H9 (cell line): ENCODE measurements at regions not wholly inside any gene's neighbourhood (a gene's known extent, or its start where the extent isn't known, plus 50 kb on each side); places are given as distances from the start of the nearest gene placed in this dataset.

Source experiments
- DNase-seq: peaks from one replicate; pipeline ENCODE4 v3.0.0-alpha.2; 2017
- H2AFZ ChIP-seq: one replicate; pipeline ENCODE4 v1.6.1; 2013; ENCODE audit warnings: mild to moderate bottlenecking, low read length, control low read depth, moderate library complexity
- H2AK5ac ChIP-seq: 2 replicates; pipeline ENCODE4 v1.6.1; 2013; ENCODE audit warnings: low read length, control low read depth, mixed read lengths; ENCODE audit not compliant: insufficient read length
- H2BK120ac ChIP-seq: one replicate; pipeline ENCODE4 v1.6.1; 2013; ENCODE audit warnings: low read depth, mild to moderate bottlenecking, low read length, control low read depth, inconsistent platforms; ENCODE audit not compliant: poor library complexity, severe bottlenecking
- H2BK12ac ChIP-seq: 2 replicates; pipeline ENCODE4 v1.6.1; 2013; ENCODE audit warnings: low read length, control low read depth, mixed read lengths, low read depth; ENCODE audit not compliant: insufficient read length
- H2BK15ac ChIP-seq: 2 replicates; pipeline ENCODE4 v1.6.1; 2013; ENCODE audit warnings: low read depth, low read length, control low read depth
- H2BK20ac ChIP-seq: one replicate; pipeline ENCODE4 v1.6.1; 2013; ENCODE audit warnings: low read depth, mild to moderate bottlenecking, low read length, control low read depth, inconsistent platforms; ENCODE audit not compliant: poor library complexity, severe bottlenecking
- H2BK5ac ChIP-seq: 2 replicates; pipeline ENCODE4 v1.6.1; 2013; ENCODE audit warnings: low read length, control low read depth, mixed read lengths; ENCODE audit not compliant: insufficient read length
- H3K14ac ChIP-seq: 2 replicates; pipeline ENCODE4 v1.6.1; 2013; ENCODE audit warnings: low read length, control low read depth; ENCODE audit not compliant: insufficient read depth
- H3K18ac ChIP-seq: 2 replicates; pipeline ENCODE4 v1.6.1; 2013; ENCODE audit warnings: low read depth, mild to moderate bottlenecking, mixed read lengths, low read length, control low read depth; ENCODE audit not compliant: insufficient read length
- H3K23ac ChIP-seq: 2 replicates; pipeline ENCODE4 v1.6.1; 2013; ENCODE audit warnings: low read length, control low read depth, mixed read lengths, low read depth; ENCODE audit not compliant: insufficient read length
- H3K23me2 ChIP-seq: 2 replicates; pipeline ENCODE4 v1.6.1; 2013; ENCODE audit warnings: low read depth, mild to moderate bottlenecking, mixed read lengths, low read length, control low read depth; ENCODE audit not compliant: insufficient read length, poor library complexity, severe bottlenecking
- H3K27ac ChIP-seq: 2 replicates; pipeline ENCODE4 v1.5.1; 2013; ENCODE audit warnings: low read length, control low read depth, mixed read lengths, low read depth; ENCODE audit not compliant: insufficient read length
- H3K27me3 ChIP-seq: 2 replicates; pipeline ENCODE4 v1.6.1; 2013; ENCODE audit warnings: low read length, control low read depth, inconsistent platforms; ENCODE audit not compliant: insufficient read depth
- H3K4ac ChIP-seq: 2 replicates; pipeline ENCODE4 v1.6.1; 2013; ENCODE audit warnings: low read depth, mild to moderate bottlenecking, control low read depth, inconsistent platforms, low read length, moderate library complexity
- H3K4me1 ChIP-seq: 2 replicates; pipeline ENCODE4 v1.6.1; 2013; ENCODE audit warnings: low read length, control low read depth, inconsistent platforms; ENCODE audit not compliant: insufficient read depth
- H3K4me2 ChIP-seq: 2 replicates; pipeline ENCODE4 v1.6.1; 2013; ENCODE audit warnings: low read length, control low read depth, mixed read lengths; ENCODE audit not compliant: insufficient read length, insufficient read depth
- H3K56ac ChIP-seq: 2 replicates; pipeline ENCODE4 v1.6.1; 2013; ENCODE audit warnings: low read depth, mild to moderate bottlenecking, mixed read lengths, low read length, control low read depth; ENCODE audit not compliant: insufficient read length
- H3K79me1 ChIP-seq: 2 replicates; pipeline ENCODE4 v1.6.1; 2013; ENCODE audit warnings: low read depth, mild to moderate bottlenecking, moderate library complexity, low read length, control low read depth, inconsistent platforms; ENCODE audit not compliant: insufficient read depth, poor library complexity, severe bottlenecking
- H3K79me2 ChIP-seq: 2 replicates; pipeline ENCODE4 v1.6.1; 2013; ENCODE audit warnings: low read length, control low read depth, inconsistent platforms; ENCODE audit not compliant: insufficient read depth
- H3K9ac ChIP-seq: 2 replicates; pipeline ENCODE4 v1.6.1; 2013; ENCODE audit warnings: low read length, control low read depth, mixed read lengths; ENCODE audit not compliant: insufficient read length; ENCODE audit errors: extremely low read depth
- H3K9me3 ChIP-seq: one replicate; pipeline ENCODE4 v1.6.1; 2013; ENCODE audit warnings: low read depth, low read length, inconsistent platforms; ENCODE audit not compliant: control insufficient read depth
- H3T11ph ChIP-seq: one replicate; pipeline ENCODE4 v1.6.1; 2013; ENCODE audit warnings: mild to moderate bottlenecking, low read length, control low read depth, inconsistent platforms
- H4K20me1 ChIP-seq: one replicate; pipeline ENCODE4 v1.6.1; 2013; ENCODE audit not compliant: control insufficient read depth, insufficient read length, insufficient read depth
- H4K5ac ChIP-seq: 2 replicates; pipeline ENCODE4 v1.6.1; 2013; ENCODE audit warnings: low read depth, mild to moderate bottlenecking, mixed read lengths, low read length, control low read depth; ENCODE audit not compliant: insufficient read length
- H4K8ac ChIP-seq: replicated peaks from 2 replicates; pipeline ENCODE4 v1.6.1; 2013; ENCODE audit warnings: low read length, control low read depth, mixed read lengths, low read depth; ENCODE audit not compliant: insufficient read length
- H4K91ac ChIP-seq: 2 replicates; pipeline ENCODE4 v1.6.1; 2013; ENCODE audit warnings: low read depth, mild to moderate bottlenecking, moderate library complexity, mixed read lengths, low read length, control low read depth; ENCODE audit not compliant: insufficient read length
- H3K27ac Mint-ChIP-seq, 3 experiments: 2 replicates in 2 of 3; 3 replicates in 1 of 3; pipeline ENCODE4 v1.8.0; 2020 to 2021; ENCODE audit warnings: mixed read lengths in 3 of 3, mild to moderate bottlenecking in 1 of 3, moderate library complexity in 1 of 3
- H3K27me3 Mint-ChIP-seq: 2 replicates; pipeline ENCODE4 v1.8.0; 2021; ENCODE audit warnings: low read depth, mild to moderate bottlenecking, moderate library complexity, mixed read lengths
- H3K36me3 Mint-ChIP-seq, 3 experiments: 2 replicates in 2 of 3; 3 replicates in 1 of 3; pipeline ENCODE4 v1.8.0; 2020 to 2021; ENCODE audit warnings: low read depth in 3 of 3, mixed read lengths in 3 of 3; ENCODE audit not compliant: insufficient read depth in 1 of 3
- H3K4me1 Mint-ChIP-seq, 2 experiments: 2 replicates each; pipeline ENCODE4 v1.8.0; 2020; ENCODE audit warnings: mixed read lengths in 2 of 2
- H3K4me3 Mint-ChIP-seq, 2 experiments: 2 replicates in 1 of 2; 3 replicates in 1 of 2; pipeline ENCODE4 v1.8.0; 2020 to 2021; ENCODE audit warnings: mild to moderate bottlenecking in 2 of 2, mixed read lengths in 2 of 2, moderate library complexity in 1 of 2
- H3K9me3 Mint-ChIP-seq, 2 experiments: 2 replicates in 1 of 2; 3 replicates in 1 of 2; pipeline ENCODE4 v1.8.0; 2020; ENCODE audit warnings: mild to moderate bottlenecking in 2 of 2, mixed read lengths in 2 of 2, moderate library complexity in 1 of 2
- CTCF ChIP-seq: fragments of 200-600 bp; sonication (generic); conservative IDR thresholded peaks from 3 replicates; pipeline ENCODE4 v1.8.0; 2021; ENCODE audit warnings: antibody characterized with exemption, mild to moderate bottlenecking
- WGBS: extraction: QIAGEN DNeasy Blood & Tissue Kit; methylation state at CpG from one replicate; pipeline ENCODE4 v1.1.7; 2013; ENCODE audit warnings: missing lambda C conversion rate, low lambda C conversion rate, mixed read lengths; ENCODE audit not compliant: insufficient read length; ENCODE audit errors: extremely low coverage; 5-methylcytosine and 5-hydroxymethylcytosine counted together

GRCh38 chr15:96421178-96421601, 90.7 kb downstream of the NR2F2 start:
- peak overlapping the region; percentile 3 to 26; a peak in 1 of 5 replicates for H3K4me3 Mint-ChIP-seq
- no peaks in the 10 kb centered on the region for H3K79me1 ChIP-seq

More at GRCh38 chr15:96421178-96421601, 90.7 kb downstream of the NR2F2 start:
- Histone ChIP-seq H4K91ac (no peak overlapping the region), H3T11ph (no peak overlapping the region), H3K18ac (no peak overlapping the region), H3K4ac (no peak overlapping the region), H2BK12ac (no peak overlapping the region), H3K27me3 (peaks cover 42% of the 10 kb centered on the region), H3K23me2 (no peaks in the 10 kb centered on the region), H3K23ac (no peak overlapping the region), H2BK20ac (no peak overlapping the region), H3K4me2 (peak overlapping the region; percentile 15), H2BK5ac (no peak overlapping the region), H2BK15ac (no peak overlapping the region), H4K5ac (no peak overlapping the region), H3K14ac (no peak overlapping the region), H3K27ac (no peak overlapping the region), H2AK5ac (no peak overlapping the region), H4K20me1 (no peaks in the 10 kb centered on the region), H3K79me2 (no peaks in the 10 kb centered on the region), H2BK120ac (no peak overlapping the region), H3K56ac (no peak overlapping the region), H3K9ac (no peak overlapping the region), H2AFZ (no peak overlapping the region), H3K9me3 (no peaks in the 10 kb centered on the region), H3K4me1 (no peaks in the 10 kb centered on the region), H4K8ac (no peak overlapping the region)
- no CpG with 5 or more reads among the region's 8 CpGs for whole genome bisulfite sequencing
- Mint-ChIP-seq H3K36me3 (no peaks in the 10 kb centered on the region), H3K9me3 (peaks cover 0 to 2% of the 10 kb centered on the region in 2 experiments; a peak in 2 of 5 replicates), H3K27ac (peak overlapping the region in 1 of 3 experiments; percentile 6; a peak in 1 of 7 replicates), H3K4me1 (peaks cover 14 to 31% of the 10 kb centered on the region in 2 experiments), H3K27me3 (peaks cover 96% of the 10 kb centered on the region)
- DNase-seq, result no peak
- TF ChIP-seq CTCF, result no peak
